ENCODE measurements at regions not wholly inside any gene's neighbourhood (a gene's known extent, or its start where the extent isn't known, plus 50 kb on each side); places are given as distances from the start of the nearest gene placed in this dataset.

DNA sequence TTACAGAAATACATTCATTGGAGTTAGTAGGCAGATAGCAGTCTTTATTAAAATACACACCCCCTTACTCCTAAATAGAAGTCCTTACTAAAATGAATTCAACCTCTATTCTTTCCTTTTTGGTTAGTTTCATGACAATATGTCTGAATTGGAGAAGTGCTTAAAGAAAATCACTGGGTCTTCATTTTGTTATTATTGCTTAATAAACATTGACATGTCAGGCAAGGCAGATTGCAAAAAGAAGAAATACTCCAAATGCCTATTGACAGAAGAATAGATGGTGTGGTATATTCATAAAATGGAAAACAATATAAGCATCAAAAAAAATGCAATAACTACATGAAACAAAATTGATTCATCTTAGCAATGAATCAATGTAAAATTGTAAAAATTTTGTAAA lies 135.5 kb downstream of the TMEM26 start:
- intact Hi-C loops (cut with DNase I) = no loop called here
- TF ChIP-seq, protein P1, sequence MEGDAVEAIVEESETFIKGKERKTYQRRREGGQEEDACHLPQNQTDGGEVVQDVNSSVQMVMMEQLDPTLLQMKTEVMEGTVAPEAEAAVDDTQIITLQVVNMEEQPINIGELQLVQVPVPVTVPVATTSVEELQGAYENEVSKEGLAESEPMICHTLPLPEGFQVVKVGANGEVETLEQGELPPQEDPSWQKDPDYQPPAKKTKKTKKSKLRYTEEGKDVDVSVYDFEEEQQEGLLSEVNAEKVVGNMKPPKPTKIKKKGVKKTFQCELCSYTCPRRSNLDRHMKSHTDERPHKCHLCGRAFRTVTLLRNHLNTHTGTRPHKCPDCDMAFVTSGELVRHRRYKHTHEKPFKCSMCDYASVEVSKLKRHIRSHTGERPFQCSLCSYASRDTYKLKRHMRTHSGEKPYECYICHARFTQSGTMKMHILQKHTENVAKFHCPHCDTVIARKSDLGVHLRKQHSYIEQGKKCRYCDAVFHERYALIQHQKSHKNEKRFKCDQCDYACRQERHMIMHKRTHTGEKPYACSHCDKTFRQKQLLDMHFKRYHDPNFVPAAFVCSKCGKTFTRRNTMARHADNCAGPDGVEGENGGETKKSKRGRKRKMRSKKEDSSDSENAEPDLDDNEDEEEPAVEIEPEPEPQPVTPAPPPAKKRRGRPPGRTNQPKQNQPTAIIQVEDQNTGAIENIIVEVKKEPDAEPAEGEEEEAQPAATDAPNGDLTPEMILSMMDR (IDR thresholded peaks at IDR 0.05) = no peak
- no peak for TF ChIP-seq POLR2A (IDR thresholded peaks at IDR 0.05)
- H3K27me3 ChIP-seq = no peaks in the 10 kb centered on the region
- peak in 1 of 4 donors; percentile 24 for ATAC-seq
- no peaks in the 10 kb centered on the region for H3K4me1 ChIP-seq
- H3K9me3 ChIP-seq = no peaks in the 10 kb centered on the region
- no peak for DNase-seq
- no peak overlapping the region for H3K27ac ChIP-seq
- no peaks in the 10 kb centered on the region for H3K36me3 ChIP-seq
- no peak overlapping the region for H3K4me3 ChIP-seq

DNA sequence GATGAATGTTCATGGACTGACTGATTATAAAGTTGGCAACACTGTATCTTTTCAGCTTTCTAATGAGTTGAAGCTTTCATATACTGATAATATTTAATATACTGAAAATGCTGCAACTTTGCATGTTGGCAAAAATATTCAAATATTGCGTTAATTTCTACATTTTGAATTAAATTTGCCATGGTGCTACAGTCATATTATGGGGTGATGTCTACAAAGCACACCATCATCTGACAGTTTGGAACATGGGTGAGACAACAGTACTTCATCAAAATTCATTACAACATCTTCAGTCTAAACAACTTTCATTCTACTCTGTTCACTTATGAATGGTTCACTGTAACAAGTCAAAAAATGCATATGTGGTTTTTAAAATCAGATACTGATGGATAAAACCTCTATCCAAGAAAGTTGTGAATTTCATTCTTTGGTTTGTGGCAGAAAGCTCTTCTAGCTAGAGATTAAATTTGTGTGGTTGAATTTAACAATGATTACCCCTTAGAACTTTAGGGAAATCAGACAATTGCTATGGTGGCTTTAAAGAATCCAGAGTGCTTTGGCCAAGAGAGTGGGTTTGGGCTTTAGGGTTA lies 136.4 kb downstream of the TMEM26 start:
- no peak overlapping the region for H3K4me3 ChIP-seq
- no peaks in the 10 kb centered on the region for H3K27me3 ChIP-seq
- no peak overlapping the region for H3K27ac ChIP-seq
- intact Hi-C loops (cut with DNase I) = no loop called here
- DNase-seq (no peak), ATAC-seq (no peak)
- no peaks in the 10 kb centered on the region for H3K4me1 ChIP-seq
- WGBS (ENCODE audit: insufficient coverage, low coverage, low lambda C conversion rate, missing lambda C conversion rate) = 33% methylated on average over 1 of the region's 1 CpG
- H3K36me3 ChIP-seq = no peaks in the 10 kb centered on the region
- no peaks in the 10 kb centered on the region for H3K9me3 ChIP-seq
- no peak for TF ChIP-seq POLR2A (IDR thresholded peaks at IDR 0.05)
- TF ChIP-seq, protein P1 (IDR thresholded peaks at IDR 0.05) = no peak

DNA sequence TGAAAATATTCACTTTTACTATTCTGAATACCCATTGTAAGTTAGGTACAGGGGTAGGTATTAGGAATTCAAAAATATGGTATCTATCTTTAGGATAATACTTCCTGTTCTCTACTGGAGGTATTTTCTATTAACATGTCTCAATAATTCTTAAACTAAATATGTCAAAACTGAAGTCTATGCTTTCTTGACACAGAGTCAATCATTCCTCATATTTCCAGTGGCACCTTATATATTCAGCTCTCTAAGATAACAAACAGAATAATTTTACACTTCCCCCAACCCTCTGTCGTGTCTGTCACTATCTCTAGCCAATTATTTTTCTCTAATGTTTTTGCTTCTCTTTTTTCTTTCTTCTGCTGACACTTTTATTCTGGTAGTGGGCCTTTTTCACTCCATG lies 138.9 kb downstream of the TMEM26 start:
- ATAC-seq = no peak
- no peaks in the 10 kb centered on the region for H3K4me1 ChIP-seq
- no peak for DNase-seq
- intact Hi-C loops (cut with DNase I) = no loop called here
- no peak overlapping the region for H3K4me3 ChIP-seq
- H3K36me3 ChIP-seq = no peaks in the 10 kb centered on the region
- no peaks in the 10 kb centered on the region for H3K9me3 ChIP-seq
- H3K27me3 ChIP-seq = no peaks in the 10 kb centered on the region
- H3K27ac ChIP-seq = no peak overlapping the region
- WGBS (ENCODE audit: insufficient coverage, low coverage, low lambda C conversion rate, missing lambda C conversion rate) = 41% methylated on average over 1 of the region's 1 CpG
- TF ChIP-seq, protein P1 (IDR thresholded peaks at IDR 0.05) = no peak
- no peak for TF ChIP-seq POLR2A (IDR thresholded peaks at IDR 0.05)

DNA sequence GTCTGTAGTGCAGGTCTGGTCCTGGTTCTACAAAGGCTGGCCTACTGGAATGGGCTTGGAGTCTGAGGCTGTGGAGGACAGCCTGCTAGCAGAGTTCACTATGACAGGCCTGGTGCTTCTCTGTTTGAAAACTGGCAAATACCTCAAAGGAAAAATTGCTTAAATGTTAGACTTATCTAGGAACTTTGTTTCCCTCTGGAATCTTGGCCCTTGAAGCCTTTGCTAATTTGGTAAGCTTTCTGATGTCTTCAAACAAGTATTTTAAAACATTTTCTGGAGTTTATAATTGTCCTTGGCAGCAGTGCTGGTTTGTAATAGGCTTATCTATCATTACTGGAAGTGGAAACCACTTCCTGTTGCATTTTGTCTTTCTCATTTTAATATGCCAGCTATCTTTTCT lies 139.7 kb downstream of the TMEM26 start:
- Histone ChIP-seq H3K4me1 (no peaks in the 10 kb centered on the region), H3K9me3 (no peaks in the 10 kb centered on the region), H3K27me3 (no peaks in the 10 kb centered on the region), H3K36me3 (no peaks in the 10 kb centered on the region), H3K4me3 (no peak overlapping the region), H3K27ac (no peak overlapping the region)
- ATAC-seq (peak in 2 of 4 donors; percentile 16 to 27), DNase-seq (no peak)
- no peak for TF ChIP-seq POLR2A (IDR thresholded peaks at IDR 0.05)
- intact Hi-C loops (cut with DNase I) = no loop called here

DNA sequence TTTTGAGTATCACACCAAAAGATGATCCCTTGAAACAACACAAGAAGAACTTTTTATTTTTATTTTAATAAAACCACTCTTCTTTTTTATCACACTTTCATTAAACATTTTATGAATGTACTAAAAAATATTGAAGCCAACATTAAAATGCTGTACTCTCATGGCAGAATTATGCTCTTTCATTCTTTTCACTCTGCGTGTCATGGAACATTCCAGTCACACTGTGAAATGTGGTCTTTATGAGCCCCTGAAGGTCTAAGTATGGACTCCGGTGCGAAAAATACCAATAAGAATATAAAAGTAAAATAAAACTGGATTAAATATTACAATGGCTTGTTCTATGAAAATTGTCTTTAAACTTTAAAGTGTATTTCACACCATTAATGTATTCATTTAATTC lies 148.4 kb downstream of the TMEM26 start:
- DNase-seq = no peak
- H3K27ac ChIP-seq = no peak overlapping the region
- TF ChIP-seq, protein P1 (IDR thresholded peaks at IDR 0.05) = no peak
- TF ChIP-seq POLR2A (IDR thresholded peaks at IDR 0.05) = no peak
- H3K36me3 ChIP-seq = no peaks in the 10 kb centered on the region
- H3K4me3 ChIP-seq = no peak overlapping the region
- 74% methylated on average over 3 of the region's 3 CpGs for WGBS (ENCODE audit: insufficient coverage, low coverage, low lambda C conversion rate, missing lambda C conversion rate)
- no peaks in the 10 kb centered on the region for H3K27me3 ChIP-seq
- H3K9me3 ChIP-seq = no peaks in the 10 kb centered on the region
- intact Hi-C loops (cut with DNase I) = no loop called here
- ATAC-seq = no peak
- no peaks in the 10 kb centered on the region for H3K4me1 ChIP-seq

Measured in right lobe of liver (tissue), 6 donors.